Activated gamma-delta T cell (primary cell): ENCODE measurements at regions not wholly inside any gene's neighbourhood (a gene's known extent, or its start where the extent isn't known, plus 50 kb on each side); places are given as distances from the start of the nearest gene placed in this dataset.
"Not testable (repeated sequence)": the region's sequence is repeated elsewhere in the genome, so short reads cannot be mapped to it uniquely, and the experiment has no call there.

ENCODE experiments used
- DNase-seq: peaks from one replicate; lab custom pipeline; 2025; lab: John Stamatoyannopoulos, UW

DNA sequence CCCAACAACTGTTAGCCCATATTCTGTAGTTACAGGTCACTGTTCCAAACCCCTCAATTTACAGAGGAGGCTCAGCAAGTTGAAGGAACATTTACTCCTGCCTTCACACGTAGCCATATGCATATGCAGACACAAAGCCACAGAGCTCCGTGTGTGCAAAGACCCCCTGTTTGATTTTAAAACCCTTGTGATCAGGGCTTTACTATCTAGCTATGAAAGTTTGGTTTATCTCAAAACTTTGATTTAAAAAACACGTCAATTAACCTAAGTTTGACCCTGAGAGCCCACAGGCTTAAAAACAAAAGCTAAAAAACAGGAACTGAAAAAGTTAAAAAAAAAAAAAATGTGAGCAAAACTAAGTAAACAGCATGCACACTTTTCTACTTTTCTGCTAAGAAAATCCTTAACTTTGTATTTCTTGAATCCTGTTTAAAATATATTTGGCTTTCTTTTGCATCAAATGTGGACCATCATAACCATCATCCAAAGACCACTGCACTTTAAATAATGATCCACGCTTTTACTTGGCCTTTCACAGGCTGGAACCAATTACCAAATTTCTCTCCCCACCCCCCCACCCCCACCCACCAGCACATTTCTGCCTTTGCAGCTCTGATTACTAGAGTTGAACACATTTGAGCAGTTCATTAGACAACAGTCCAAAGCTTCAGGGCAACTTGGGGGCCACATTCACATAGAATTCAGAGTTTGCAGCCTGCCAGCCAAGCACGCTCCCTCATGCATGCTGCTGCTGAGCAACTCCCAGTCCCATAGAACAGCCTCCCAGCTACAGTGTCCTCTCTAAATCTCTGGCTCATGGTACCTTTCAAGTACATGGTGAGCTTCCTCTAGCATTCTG is 128.8 kb upstream of the MAP3K1 start:
- DNase-seq, result no peak

DNA sequence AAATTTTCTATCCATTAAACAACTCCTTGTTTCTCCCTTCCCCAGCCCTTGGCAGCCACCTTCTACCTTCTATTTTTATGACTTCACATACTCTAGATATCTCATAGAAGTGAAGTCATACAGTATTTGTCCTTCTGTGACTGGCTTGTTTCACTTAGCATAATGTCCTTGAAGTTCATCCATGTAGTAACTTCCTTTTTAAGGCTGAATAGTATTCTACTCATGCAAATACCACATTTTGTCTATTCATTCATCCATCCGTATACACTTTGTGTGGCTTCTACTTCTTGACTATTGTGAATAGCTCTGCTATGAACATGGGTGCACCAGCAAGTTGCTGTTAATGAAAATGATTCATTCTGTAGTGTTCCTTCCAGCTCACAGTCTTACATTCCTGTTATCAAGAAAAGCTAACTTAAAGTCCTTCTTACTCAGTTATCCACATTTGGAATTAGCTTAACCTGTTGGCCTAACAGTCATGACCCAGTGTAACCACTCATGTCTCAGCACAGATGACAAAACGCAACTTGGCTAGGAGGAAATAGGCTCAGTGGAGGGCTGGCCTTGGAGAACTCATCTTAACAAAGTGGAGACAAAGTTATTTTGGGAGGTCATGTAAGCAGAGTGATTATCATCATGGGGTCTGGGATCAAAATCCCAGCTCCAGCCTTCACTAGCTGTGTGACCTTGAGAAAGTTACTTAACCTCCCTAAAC is 129.7 kb upstream of the MAP3K1 start:
- no peak for DNase-seq

DNA sequence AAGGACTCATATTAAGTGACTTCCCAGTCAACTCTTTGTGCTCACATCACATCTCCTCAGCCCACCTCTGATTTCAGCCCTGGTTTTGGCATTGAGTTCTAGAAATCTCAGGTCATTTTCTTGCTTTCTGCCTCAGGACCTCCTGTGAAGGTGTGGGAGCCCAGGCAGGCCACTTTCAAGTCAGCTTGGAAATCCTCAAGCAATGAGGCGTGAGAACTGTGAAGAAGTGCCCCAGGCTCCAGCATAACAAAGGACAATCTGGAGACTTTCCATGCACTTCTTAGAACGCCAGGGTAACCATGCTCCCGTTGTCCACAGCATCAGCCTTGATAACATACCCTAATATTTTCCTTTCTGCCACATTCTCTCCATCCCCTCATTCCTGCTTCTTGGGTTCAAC is 131.2 kb upstream of the MAP3K1 start:
- DNase-seq, result no peak

DNA sequence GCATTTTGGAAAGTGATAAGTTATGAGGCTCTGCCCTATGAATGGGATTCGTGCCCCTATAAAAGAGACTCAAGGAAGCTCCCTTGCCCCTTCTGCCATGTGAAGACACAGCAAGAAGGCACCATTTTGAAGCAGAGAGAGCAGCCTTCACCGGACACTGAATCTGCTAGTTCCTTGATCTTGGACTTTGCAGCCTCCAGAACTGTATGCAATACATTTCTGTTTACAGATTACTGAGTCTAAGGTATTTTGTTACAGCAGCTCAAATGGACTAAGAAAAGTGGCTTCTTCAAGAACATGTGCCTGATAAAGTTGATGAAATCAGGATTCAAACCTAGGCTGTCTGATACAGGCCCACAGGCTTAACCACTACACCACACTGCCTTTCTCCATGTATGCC is 131.6 kb upstream of the MAP3K1 start:
- no peak for DNase-seq

DNA sequence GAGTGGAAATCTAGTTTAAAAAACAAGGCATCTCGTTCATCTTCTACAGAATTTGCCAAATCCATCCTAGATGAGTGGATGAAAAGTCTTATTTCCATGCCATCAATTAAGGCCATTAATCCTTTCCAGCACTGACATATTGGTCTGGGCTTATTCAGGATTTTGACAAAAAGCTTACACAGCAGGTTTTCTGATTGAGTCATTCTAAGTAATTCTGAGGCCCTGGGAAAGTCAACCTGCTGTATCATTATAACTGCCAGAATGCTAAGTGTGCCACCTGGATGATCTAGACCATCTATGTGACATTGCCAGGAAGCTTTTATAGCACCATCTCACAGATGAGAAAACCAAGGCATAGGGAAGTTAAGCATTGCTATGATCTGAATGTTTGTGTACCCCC is 132.1 kb upstream of the MAP3K1 start:
- DNase-seq, result no peak

DNA sequence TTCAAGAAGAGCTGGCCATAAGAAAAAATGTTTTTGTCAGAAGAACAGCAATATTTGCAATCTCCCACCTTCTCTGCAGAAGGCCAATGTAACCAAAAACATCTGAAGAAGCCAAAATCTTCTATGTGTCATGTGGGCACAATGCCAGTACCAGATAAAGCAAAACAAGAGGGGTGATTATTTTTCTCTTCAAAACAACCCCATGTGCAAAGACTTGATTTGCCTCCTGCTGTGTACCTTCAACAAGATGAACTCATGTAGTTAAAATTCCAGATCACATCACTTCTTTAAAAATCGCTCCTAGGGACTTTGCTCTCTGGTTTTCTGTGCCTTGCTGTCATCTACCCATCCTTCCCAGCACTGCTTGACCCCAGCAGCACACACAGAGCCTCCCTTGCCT is 134.0 kb upstream of the MAP3K1 start:
- DNase-seq, result no peak

DNA sequence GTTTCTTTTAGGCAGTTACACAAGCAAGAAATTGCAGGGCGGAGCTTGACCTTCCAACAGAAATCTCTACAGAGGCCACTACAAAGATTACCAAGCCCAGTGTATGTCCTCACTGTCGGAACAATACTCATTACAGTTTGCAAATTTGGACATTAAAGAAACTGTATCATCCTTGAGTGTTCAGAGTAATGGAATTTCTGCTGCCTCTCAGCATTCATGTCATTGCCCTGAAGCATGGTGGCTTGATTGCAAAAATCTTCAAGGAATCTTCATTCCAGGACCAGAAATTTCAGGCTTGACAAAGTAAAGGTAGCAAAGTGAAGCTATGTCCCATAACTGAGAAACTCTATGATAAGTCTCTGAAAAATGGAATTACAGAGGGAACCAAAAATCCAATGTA is 134.6 kb upstream of the MAP3K1 start:
- no peak for DNase-seq

DNA sequence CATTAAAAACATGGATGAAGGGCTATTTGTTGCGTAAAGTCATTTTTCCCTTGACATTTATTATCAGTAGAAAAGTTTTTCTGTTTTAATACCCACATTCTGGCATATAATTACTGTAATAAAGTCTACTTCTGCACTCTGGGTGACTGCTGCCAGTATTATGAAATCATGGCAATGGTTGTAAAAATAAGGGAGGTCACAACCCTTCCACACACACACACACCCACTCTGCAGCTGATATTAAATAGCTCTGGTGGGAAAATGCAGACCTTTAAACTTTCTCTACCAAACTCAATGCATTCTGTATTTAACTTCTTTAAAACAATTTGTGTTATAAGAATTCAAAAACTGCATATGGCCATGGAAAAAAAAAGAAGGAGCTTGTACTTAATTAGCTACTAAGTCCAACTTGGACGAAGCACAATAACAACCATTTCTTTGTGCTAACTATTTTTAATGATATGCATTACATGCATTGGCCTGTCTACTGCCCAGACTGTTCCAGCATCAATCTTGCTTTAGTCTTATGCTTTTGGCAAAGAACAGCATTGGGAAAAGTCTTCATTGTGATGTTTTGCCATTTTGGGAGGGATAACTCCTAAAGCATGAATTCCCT is 137.6 kb upstream of the MAP3K1 start:
- no peak for DNase-seq

DNA sequence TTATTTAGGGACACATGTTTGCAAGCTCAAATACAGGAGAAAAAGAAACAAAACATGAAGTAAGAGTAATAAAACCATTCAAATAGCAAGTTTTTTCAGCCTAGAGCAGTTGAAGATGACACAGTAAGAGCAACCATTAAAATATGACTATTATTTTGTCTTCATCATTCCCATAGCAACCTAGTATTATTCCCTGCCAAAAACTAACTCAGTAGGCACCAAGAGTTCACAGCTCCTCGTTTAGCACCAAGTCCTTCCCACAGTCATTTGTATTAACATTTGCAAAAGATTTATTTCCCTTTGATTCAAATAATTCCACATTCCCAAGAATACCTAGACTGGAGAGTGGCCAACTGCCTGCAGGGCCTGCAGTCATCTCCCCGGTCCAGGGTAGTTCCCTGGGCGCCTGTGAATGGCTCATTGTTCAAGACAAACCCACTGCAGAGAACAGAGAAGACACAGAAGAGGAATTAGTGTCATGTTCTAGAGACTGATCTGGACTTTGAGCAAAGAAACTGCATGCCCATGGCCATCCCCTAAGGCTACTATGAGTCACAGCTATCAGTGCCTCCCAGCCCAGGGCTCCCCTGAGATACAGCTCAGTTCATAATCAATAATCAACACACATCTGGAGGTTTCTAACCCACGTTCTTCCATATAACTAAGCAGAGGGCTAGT is 139.1 kb upstream of the MAP3K1 start:
- DNase-seq, result no peak

DNA sequence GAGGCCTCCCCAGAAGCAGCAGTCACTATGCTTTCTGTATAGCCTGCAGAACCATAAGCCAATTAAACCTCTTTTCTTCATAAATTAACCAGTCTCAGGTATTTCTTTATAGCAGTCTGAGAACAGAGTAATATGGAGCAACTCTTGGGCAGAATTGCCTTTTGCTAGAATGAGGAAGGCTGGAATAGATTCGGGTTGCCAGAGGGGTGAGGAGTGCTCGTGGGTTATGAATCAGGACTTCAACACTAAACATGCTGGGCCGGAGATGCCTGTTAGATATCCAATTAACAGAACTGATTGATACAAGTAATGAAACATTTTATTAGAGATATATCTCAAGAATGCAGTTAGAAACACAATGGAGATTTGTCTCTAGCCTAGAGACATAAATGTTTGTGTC is 140.9 kb upstream of the MAP3K1 start:
- DNase-seq, result no peak

DNA sequence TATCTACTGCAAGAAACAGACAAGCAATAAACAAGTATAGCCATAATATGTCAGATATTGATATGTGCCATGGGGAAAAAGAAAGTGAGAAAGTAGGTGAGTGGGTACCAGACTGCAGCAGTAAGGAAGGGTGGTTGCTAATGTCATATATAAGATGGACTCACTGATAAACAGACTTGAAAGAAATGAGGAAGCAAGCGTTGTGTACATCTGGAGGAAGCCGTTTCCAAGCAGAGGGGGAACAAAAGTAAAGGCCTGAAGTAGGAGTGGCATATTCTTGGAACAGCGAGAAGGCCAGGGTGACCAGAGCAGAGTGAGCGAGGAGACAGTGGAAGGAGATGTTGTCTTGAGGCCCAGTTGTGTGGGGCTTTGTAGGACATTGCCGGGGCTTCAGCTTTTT is 142.2 kb upstream of the MAP3K1 start:
- DNase-seq, result no peak

DNA sequence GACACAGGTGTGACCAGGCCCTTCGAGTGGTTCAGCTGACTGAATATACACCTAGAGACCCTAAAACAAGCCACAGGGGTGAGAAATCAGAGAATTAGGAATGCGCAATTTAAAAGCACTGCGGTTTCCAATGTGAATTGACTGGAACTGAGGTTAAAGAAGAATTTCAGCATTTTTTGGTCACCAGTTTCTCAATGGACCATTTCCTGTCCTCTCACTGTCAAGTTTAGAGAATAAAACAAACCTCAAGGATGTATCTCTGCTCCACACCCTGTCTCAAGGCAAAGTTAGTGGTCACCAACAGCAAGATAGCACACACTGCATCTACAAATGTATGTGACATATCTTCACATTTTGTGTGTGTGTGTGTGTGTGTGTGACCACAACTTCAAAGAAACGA is 143.8 kb upstream of the MAP3K1 start:
- DNase-seq, result no peak

DNA sequence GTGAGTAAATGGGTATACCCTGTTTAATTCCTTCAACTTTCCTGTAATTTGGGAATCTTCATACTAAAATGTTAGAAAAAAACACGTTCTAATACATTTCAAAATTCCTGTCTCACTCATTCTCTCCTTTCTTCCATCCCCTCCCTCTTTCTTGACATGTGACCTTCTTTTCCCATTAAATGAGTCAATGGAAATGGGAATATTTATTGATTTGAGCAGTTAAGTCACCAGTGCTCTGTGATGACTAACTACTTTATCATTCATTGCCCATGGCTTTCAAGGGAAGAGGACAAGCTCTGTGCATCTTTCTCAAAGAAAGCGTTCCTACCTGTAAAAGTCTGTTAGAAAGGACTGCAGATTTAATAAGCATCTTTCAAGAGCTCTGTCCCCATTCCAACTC is 144.4 kb upstream of the MAP3K1 start:
- no peak for DNase-seq

DNA sequence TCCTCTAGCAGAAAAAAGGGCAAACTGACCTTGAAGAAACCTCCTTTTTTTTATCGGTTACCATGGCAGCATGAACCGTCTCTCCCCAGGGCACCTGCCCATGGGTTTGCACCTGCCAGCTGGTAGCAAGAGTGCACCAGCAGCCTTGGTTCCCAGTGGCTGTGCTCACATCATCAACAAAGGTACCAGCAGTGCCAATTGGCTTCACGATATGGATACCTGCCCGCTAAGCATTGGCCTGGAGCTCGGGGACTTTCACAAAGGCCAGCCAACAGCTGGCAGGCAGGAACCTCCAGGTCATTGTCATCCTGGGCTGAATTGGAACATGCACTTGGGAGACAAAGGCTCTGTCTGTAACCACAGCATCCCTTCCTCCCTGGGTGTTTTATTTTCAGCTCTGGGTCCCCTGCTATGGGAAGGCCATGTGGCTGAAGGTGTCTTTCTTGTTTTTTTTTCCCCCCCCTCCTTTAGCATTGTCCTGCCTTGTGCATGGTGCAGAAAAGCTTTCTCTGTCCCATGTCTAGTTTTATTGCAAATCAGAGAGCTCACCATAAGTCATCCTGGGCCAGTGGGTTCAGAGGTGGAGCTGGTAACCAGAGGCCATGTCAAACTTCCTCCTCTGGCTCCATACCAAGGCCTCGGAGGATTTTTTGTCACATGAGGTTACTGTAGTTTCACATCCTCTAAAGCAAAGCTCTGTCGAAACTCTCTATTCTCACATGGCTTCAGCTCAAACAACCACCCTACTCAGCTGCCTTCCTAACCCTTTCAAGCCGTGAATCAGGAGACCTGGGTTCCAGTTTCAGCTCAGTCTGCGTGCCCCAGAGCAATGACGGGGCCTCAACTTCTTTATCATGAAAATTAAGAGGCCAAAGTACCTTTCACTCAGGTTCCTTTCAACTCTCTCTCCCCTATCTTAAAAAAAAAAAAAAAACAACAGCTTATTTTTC is 145.5 kb upstream of the MAP3K1 start:
- no peak for DNase-seq

DNA sequence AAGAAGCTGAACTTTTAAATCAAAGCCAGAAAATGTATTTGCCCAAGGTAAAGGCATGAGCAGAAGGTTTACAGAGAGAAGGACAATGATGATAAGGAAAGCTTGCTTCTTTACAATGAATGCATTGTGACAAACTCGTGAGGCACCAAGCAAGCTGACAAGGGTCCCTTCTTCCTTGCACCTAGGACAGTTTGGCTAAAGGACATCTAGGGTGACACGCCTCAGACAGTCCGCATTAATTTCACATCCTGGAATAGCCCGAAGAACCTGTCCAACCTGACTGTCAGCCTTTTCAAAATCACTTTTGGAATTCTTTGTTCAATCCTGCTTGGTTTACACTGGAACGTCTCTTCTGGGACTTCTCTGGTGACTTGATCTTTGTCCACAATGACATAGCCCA is 146.4 kb upstream of the MAP3K1 start:
- no peak for DNase-seq

DNA sequence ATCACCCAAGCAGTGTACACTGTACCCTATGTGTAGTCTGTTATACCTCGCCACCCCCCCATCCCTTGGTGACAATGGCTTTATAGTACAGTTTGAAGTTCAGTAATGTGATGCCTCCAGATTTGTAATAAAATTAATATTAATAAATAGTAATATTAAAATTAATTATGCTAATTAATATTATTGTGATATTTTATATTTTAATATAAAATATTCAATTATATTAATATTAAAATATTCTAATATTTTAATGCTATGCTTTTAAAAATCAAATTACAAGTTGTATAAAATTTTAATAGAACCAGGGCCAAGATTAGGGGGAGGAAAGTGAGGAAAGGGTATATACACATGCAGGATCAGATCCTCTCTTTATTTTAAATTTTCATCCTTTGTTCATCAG is 147.7 kb upstream of the MAP3K1 start:
- DNase-seq, result no peak

DNA sequence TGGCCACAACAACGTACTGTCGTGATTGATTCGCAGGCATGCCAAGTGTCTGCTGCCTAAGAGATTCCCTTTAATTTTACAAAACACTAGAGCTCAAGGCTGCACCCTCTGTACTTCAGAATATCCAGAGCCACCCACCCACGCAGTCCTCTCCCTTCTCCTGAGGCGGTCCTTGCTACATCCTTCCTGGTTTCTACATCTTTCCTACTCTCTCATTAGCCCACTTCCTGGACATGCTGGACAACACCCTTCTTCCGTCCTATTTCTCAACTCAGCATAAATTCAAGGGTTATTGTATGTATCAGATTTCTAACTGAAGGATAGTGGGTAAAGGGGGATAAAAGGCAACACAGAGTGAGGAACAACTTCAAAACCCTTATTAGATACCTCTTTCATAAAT is 148.4 kb upstream of the MAP3K1 start:
- DNase-seq, result no peak

DNA sequence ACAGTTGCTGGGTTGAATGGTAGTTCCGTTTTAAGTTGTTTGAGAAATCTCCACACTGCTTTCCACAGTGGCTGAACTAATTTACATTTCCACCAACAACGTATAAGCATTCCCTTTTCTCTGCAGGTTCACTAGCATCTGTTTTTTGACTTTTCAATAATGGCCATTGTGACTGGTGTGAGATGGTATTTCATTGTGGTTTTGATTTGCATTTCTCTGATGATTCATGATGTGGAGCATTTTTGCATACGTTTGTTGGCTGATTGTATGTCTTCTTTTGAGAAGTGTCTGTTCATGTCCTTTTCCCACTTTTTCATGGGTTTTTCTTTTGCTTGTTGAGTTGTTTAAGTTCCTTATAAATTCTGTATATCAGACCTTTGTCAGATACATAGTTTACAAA is 150.2 kb upstream of the MAP3K1 start:
- not testable (repeated sequence) for DNase-seq

DNA sequence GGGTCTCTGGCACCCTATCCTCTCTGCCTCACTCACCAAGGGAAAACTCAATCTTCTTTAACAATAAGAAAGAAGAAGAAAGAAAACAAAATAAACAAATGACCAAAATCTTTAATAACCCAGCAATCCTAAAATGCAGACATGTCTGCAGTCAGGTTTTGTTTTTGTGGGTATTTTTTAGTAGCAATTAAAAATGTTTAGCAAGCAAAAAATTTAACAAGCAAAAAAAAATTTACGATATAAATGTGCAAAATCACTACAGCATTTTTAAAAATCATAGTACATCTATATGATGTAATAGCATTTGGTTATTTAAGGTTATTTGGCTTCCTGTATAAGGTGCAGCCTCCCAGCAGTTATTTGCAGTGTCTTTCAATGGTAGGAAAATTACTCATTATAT is 151.3 kb upstream of the MAP3K1 start:
- DNase-seq, result no peak

DNA sequence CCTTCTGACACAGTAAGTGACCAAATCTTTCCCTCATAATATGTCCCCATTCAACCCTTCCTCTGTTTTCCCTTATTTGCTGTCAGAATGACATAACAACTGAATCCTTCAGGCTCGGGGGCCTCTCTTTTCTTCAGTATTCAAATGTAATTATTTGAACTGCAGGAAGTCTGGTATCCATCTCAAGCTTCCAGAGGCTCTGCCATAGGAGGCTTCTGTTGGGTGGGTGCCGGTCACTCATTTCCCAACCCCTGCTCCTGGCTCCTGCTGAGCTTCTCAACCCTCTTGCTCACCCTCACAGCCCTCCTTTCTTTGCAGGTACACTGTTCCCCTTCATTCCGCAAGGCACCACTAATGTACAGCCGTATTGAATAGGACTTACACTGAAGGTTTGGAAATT is 151.8 kb upstream of the MAP3K1 start:
- DNase-seq, result no peak

DNA sequence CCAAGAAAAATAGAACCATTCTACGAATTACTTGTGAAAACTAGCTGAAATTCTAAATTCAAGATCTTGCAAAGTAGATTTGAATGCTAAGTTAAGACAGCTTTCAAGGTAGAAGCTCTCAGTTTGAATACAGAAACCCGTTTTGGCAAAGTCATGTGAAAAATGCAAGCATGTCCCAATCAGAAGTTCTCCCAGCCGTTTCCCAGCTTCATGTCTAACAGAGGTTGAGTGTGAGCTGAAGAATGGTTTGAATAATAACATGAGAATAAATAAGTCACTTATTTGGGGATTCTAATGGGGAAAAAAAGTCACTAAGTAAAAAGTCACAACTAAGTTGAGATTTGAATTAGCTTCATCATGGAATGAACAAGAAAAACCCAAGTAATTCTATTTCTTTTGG is 152.5 kb upstream of the MAP3K1 start:
- no peak for DNase-seq
